ENCODE measurements at regions not wholly inside any gene's neighbourhood (a gene's known extent, or its start where the extent isn't known, plus 50 kb on each side); places are given as distances from the start of the nearest gene placed in this dataset.

DNA sequence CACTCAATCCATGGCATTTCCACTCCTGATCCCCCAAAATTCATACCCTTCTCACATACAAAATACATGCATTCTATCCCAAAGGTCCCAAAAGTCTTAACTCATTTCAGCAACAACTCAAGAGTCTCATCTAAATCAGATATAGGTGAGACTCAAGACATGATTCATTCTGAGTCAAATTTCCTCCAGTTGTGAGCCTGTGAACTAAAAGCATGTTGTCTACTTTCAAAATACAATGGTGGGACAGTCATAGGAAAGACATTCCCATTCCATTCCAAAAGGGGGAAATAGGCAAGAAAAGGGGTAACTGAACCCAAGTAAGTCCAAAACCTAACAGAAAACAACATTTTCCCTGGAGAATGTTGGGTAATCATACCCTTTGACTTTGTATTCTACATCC lies 103.3 kb downstream of the C12orf75 start:
- TF ChIP-seq, protein P1, sequence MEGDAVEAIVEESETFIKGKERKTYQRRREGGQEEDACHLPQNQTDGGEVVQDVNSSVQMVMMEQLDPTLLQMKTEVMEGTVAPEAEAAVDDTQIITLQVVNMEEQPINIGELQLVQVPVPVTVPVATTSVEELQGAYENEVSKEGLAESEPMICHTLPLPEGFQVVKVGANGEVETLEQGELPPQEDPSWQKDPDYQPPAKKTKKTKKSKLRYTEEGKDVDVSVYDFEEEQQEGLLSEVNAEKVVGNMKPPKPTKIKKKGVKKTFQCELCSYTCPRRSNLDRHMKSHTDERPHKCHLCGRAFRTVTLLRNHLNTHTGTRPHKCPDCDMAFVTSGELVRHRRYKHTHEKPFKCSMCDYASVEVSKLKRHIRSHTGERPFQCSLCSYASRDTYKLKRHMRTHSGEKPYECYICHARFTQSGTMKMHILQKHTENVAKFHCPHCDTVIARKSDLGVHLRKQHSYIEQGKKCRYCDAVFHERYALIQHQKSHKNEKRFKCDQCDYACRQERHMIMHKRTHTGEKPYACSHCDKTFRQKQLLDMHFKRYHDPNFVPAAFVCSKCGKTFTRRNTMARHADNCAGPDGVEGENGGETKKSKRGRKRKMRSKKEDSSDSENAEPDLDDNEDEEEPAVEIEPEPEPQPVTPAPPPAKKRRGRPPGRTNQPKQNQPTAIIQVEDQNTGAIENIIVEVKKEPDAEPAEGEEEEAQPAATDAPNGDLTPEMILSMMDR (IDR thresholded peaks at IDR 0.05; ENCODE audit: low read length), result no peak
- TF ChIP-seq EZH2 (IDR thresholded peaks at IDR 0.05; ENCODE audit: borderline replicate concordance, low read length), result no peak

All from OCI-LY1 (cell line).